DOHH2 (cell line): ENCODE measurements at regions not wholly inside any gene's neighbourhood (a gene's known extent, or its start where the extent isn't known, plus 50 kb on each side); places are given as distances from the start of the nearest gene placed in this dataset.

Experiments used
- H3F3A ChIP-seq: fragments of 200-600 bp; sonication (generic), shearing (Covaris generic); 2 replicates; pipeline ENCODE4 v1.6.0; 2016; ENCODE audit warnings: antibody characterized with exemption, mild to moderate bottlenecking; ENCODE audit not compliant: control insufficient read depth, insufficient read depth
- H3K27ac ChIP-seq: fragments of 200-600 bp; sonication (generic); 2 replicates; pipeline ENCODE4 v1.5.1; 2014; ENCODE audit warnings: low read depth, mild to moderate bottlenecking, low read length, moderate library complexity
- H3K27me3 ChIP-seq: fragments of 200-600 bp; sonication (generic); 2 replicates; pipeline ENCODE4 v1.6.1; 2014; ENCODE audit warnings: mild to moderate bottlenecking, low read length, mixed read lengths; ENCODE audit not compliant: control insufficient read depth
- H3K36me3 ChIP-seq: fragments of 200-600 bp; sonication (generic); 2 replicates; pipeline ENCODE4 v1.6.1; 2014; ENCODE audit warnings: mild to moderate bottlenecking, low read length, moderate library complexity, mixed read lengths; ENCODE audit not compliant: control insufficient read depth
- H3K4me1 ChIP-seq: fragments of 200-600 bp; sonication (generic); 2 replicates; pipeline ENCODE4 v1.6.1; 2014; ENCODE audit warnings: mild to moderate bottlenecking, low read length, mixed read lengths; ENCODE audit not compliant: control insufficient read depth
- H3K4me2 ChIP-seq: fragments of 200-600 bp; sonication (generic); 2 replicates; pipeline ENCODE4 v1.6.0; 2014; ENCODE audit warnings: mild to moderate bottlenecking, low read length, moderate library complexity
- H3K4me3 ChIP-seq: fragments of 200-600 bp; sonication (generic); 2 replicates; pipeline ENCODE4 v1.5.1; 2014; ENCODE audit warnings: mild to moderate bottlenecking, low read length, mixed read lengths
- H3K79me2 ChIP-seq: fragments of 200-600 bp; sonication (generic); 2 replicates; pipeline ENCODE4 v1.6.1; 2014; ENCODE audit warnings: mild to moderate bottlenecking, low read length, mixed read lengths; ENCODE audit not compliant: control insufficient read depth
- H3K9me2 ChIP-seq: fragments of 200-600 bp; sonication (generic); replicated peaks from 2 replicates; pipeline ENCODE4 v1.6.1; 2014; ENCODE audit warnings: mild to moderate bottlenecking, low read length, mixed read lengths; ENCODE audit not compliant: control insufficient read depth
- H3K9me3 ChIP-seq: fragments of 200-600 bp; sonication (generic); 2 replicates; pipeline ENCODE4 v1.6.1; 2014; ENCODE audit warnings: antibody characterized with exemption, low read length, mixed read lengths; ENCODE audit not compliant: control insufficient read depth, insufficient read depth
- H4K20me1 ChIP-seq: fragments of 200-600 bp; sonication (generic); 2 replicates; pipeline ENCODE4 v1.6.0; 2014; ENCODE audit warnings: low read depth, mild to moderate bottlenecking, antibody characterized with exemption, low read length, moderate library complexity; ENCODE audit not compliant: control insufficient read depth, insufficient read depth
- EZH2phosphoT487 ChIP-seq: fragments of 200-600 bp; sonication (generic); IDR thresholded peaks from 2 replicates; pipeline ENCODE4 v1.6.1; 2017; ENCODE audit warnings: borderline replicate concordance, mild to moderate bottlenecking, antibody characterized with exemption, low read length, moderate library complexity, mixed read lengths
- TF ChIP-seq, protein P1 (sequence below): fragments of 200-600 bp; sonication (generic); IDR thresholded peaks from one replicate; pipeline ENCODE4 v1.5.1; 2014; ENCODE audit warnings: antibody characterized with exemption, mild to moderate bottlenecking, low read depth, low read length; ENCODE audit not compliant: poor library complexity, severe bottlenecking

DNA sequence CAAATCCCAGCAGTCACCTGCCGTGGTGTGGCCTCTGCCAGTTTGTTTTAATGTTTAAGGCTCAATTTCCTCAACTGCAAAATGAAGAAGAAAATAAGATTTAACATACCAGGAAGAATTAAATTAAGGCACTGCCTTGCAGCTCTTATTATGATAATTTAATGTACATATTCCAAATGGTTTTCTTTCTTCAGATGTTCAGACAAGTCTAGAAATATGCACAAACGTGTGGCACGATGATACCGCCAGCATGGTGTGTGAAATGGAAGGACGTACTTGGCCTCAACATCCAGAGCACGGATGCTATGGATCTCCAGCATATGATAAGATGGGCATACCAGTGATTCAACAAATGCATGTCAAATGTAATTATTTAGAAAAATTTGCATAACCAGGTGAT lies 959.4 kb upstream of the TMEM132C start:
- no peak overlapping the region for H3K27ac ChIP-seq
- H3K79me2 ChIP-seq, result no peaks in the 10 kb centered on the region
- no peak overlapping the region for H3K4me3 ChIP-seq
- H3K4me2 ChIP-seq, result no peak overlapping the region
- H3K27me3 ChIP-seq, result no peaks in the 10 kb centered on the region
- H4K20me1 ChIP-seq, result no peaks in the 10 kb centered on the region
- no peaks in the 10 kb centered on the region for H3K4me1 ChIP-seq
- no peaks in the 10 kb centered on the region for H3K36me3 ChIP-seq
- H3K9me2 ChIP-seq, result no peaks in the 10 kb centered on the region
- TF ChIP-seq EZH2phosphoT487, result no peak
- TF ChIP-seq, protein P1, sequence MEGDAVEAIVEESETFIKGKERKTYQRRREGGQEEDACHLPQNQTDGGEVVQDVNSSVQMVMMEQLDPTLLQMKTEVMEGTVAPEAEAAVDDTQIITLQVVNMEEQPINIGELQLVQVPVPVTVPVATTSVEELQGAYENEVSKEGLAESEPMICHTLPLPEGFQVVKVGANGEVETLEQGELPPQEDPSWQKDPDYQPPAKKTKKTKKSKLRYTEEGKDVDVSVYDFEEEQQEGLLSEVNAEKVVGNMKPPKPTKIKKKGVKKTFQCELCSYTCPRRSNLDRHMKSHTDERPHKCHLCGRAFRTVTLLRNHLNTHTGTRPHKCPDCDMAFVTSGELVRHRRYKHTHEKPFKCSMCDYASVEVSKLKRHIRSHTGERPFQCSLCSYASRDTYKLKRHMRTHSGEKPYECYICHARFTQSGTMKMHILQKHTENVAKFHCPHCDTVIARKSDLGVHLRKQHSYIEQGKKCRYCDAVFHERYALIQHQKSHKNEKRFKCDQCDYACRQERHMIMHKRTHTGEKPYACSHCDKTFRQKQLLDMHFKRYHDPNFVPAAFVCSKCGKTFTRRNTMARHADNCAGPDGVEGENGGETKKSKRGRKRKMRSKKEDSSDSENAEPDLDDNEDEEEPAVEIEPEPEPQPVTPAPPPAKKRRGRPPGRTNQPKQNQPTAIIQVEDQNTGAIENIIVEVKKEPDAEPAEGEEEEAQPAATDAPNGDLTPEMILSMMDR, result no peak
- H3F3A ChIP-seq, result no peaks in the 10 kb centered on the region
- H3K9me3 ChIP-seq, result no peaks in the 10 kb centered on the region

DNA sequence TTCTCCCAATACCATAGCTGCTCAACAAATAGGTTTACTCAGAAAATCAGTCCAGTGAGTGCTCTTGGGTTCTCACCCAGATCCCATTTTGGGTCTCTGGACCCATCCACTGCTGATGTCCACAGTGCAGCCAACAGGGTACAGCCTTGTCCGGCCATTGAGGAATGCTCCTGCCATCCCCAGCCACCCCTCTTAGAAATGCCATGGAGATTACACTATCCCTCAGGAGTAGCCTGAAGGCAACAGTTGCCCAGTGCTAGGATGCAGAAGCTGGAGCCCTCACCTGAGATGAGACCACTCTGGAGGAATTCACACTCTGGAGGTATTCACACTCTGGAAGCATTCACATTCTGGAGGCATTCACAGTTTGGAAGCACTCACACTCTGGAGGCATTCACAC lies 958.8 kb upstream of the TMEM132C start:
- Histone ChIP-seq H3K36me3 (no peaks in the 10 kb centered on the region), H3K9me3 (no peaks in the 10 kb centered on the region), H3K9me2 (no peaks in the 10 kb centered on the region), H3K4me3 (no peak overlapping the region), H3K27ac (no peak overlapping the region), H3K27me3 (no peaks in the 10 kb centered on the region), H3K4me2 (no peak overlapping the region), H3K79me2 (no peaks in the 10 kb centered on the region), H3F3A (no peaks in the 10 kb centered on the region), H4K20me1 (no peaks in the 10 kb centered on the region), H3K4me1 (no peaks in the 10 kb centered on the region)
- TF ChIP-seq, protein P1, result no peak

DNA sequence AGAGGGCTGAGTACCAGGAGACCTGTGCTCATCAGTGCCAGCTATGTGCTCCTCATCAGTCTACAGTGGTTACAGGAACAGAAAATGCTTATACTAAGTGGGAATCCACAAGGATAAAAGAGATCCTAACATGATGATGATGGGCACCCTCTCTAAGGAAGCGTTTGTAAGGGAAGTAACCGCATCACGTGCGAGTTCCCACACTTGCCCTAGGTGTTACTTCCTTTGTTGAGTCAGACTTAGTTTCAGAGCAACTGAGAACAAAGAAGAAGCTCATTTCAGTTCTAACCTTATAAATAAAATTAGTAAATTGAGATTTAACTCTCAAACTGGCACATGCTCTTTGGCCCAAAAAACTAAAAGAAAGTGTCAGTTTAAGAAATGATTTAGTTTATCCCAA lies 956.4 kb upstream of the TMEM132C start:
- Histone ChIP-seq H3K27me3 (no peaks in the 10 kb centered on the region), H4K20me1 (no peaks in the 10 kb centered on the region), H3K4me2 (no peak overlapping the region), H3K36me3 (no peaks in the 10 kb centered on the region), H3K4me1 (no peaks in the 10 kb centered on the region), H3F3A (no peaks in the 10 kb centered on the region), H3K27ac (no peak overlapping the region), H3K9me2 (no peaks in the 10 kb centered on the region), H3K9me3 (no peaks in the 10 kb centered on the region), H3K79me2 (no peaks in the 10 kb centered on the region), H3K4me3 (no peak overlapping the region)
- TF ChIP-seq, protein P1, result no peak
- TF ChIP-seq EZH2phosphoT487, result no peak
